KMS-11 (cell line): ENCODE measurements at regions not wholly inside any gene's neighbourhood (a gene's known extent, or its start where the extent isn't known, plus 50 kb on each side); places are given as distances from the start of the nearest gene placed in this dataset.

Source experiments
- H2AFZ ChIP-seq: fragments of 200-600 bp; sonication (generic); 2 replicates; pipeline ENCODE4 v1.6.1; 2016; ENCODE audit warnings: antibody characterized with exemption, mixed run types, low read depth
- H3K27ac ChIP-seq: fragments of 200-600 bp; sonication (generic); 2 replicates; pipeline ENCODE4 v1.6.1; 2016; ENCODE audit warnings: mild to moderate bottlenecking, mixed run types
- H3K27me3 ChIP-seq: fragments of 200-600 bp; sonication (generic); 2 replicates; pipeline ENCODE4 v1.6.1; 2017; ENCODE audit warnings: mild to moderate bottlenecking, low read depth, mixed run types, moderate library complexity; ENCODE audit not compliant: insufficient read depth
- H3K36me3 ChIP-seq: fragments of 200-600 bp; sonication (generic); 2 replicates; pipeline ENCODE4 v1.6.1; 2017; ENCODE audit warnings: mild to moderate bottlenecking, mixed run types; ENCODE audit not compliant: insufficient read depth
- H3K4me1 ChIP-seq: fragments of 200-600 bp; sonication (generic); 2 replicates; pipeline ENCODE4 v1.6.1; 2016; ENCODE audit warnings: mild to moderate bottlenecking, low read depth, mixed run types; ENCODE audit not compliant: poor library complexity, severe bottlenecking
- H3K4me2 ChIP-seq: fragments of 200-600 bp; sonication (generic); 2 replicates; pipeline ENCODE4 v1.7.0; 2016; ENCODE audit warnings: mild to moderate bottlenecking, mixed run types
- H3K4me3 ChIP-seq: fragments of 200-600 bp; sonication (generic); IDR thresholded peaks from 2 replicates; pipeline ENCODE4 v1.6.1; 2017; ENCODE audit warnings: low read depth, low read length, mixed read lengths; ENCODE audit not compliant: insufficient read depth
- H3K79me2 ChIP-seq: fragments of 200-600 bp; sonication (generic); 2 replicates; pipeline ENCODE4 v1.6.1; 2016; ENCODE audit warnings: low read depth, mixed run types; ENCODE audit not compliant: insufficient read depth
- H3K9ac ChIP-seq: fragments of 200-600 bp; sonication (generic); 2 replicates; pipeline ENCODE4 v1.6.1; 2016; ENCODE audit warnings: mild to moderate bottlenecking, mixed run types
- H4K20me1 ChIP-seq: fragments of 200-600 bp; sonication (generic); 2 replicates; pipeline ENCODE4 v1.6.1; 2016; ENCODE audit warnings: mild to moderate bottlenecking, mixed run types; ENCODE audit not compliant: insufficient read depth
- TF ChIP-seq, protein P1 (sequence below): fragments of 200-600 bp; sonication (generic); conservative IDR thresholded peaks from 2 replicates; pipeline ENCODE4 v1.6.1; 2017; ENCODE audit warnings: low read depth, mild to moderate bottlenecking, antibody characterized with exemption, low read length, moderate library complexity, mixed read lengths

DNA sequence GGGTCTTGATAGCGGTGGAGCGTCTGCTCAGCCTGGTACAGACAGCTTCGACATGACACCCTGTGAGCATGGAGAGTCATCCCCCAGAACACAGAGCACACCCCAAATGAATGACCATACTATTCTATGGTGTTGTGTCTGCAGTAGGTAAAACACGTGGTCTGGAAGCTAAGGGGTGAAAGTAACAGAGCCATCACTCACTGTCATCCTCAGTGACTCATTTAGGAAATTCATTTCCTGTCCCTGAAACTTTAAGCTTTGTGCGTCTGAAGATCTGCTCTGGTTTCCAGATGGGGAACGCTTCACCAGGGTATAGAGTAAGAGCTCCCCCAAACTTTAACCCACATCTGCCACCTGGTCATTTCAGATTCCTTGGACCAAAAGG, 94.8 kb upstream of the DISP3 start:
- H3K36me3 ChIP-seq: no peaks in the 10 kb centered on the region
- H4K20me1 ChIP-seq: no peaks in the 10 kb centered on the region
- H3K27me3 ChIP-seq: peaks cover 92% of the 10 kb centered on the region
- TF ChIP-seq, protein P1, sequence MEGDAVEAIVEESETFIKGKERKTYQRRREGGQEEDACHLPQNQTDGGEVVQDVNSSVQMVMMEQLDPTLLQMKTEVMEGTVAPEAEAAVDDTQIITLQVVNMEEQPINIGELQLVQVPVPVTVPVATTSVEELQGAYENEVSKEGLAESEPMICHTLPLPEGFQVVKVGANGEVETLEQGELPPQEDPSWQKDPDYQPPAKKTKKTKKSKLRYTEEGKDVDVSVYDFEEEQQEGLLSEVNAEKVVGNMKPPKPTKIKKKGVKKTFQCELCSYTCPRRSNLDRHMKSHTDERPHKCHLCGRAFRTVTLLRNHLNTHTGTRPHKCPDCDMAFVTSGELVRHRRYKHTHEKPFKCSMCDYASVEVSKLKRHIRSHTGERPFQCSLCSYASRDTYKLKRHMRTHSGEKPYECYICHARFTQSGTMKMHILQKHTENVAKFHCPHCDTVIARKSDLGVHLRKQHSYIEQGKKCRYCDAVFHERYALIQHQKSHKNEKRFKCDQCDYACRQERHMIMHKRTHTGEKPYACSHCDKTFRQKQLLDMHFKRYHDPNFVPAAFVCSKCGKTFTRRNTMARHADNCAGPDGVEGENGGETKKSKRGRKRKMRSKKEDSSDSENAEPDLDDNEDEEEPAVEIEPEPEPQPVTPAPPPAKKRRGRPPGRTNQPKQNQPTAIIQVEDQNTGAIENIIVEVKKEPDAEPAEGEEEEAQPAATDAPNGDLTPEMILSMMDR: no peak
- H3K4me2 ChIP-seq: no peak overlapping the region
- H2AFZ ChIP-seq: no peak overlapping the region
- no peaks in the 10 kb centered on the region for H3K4me1 ChIP-seq
- H3K27ac ChIP-seq: no peak overlapping the region
- no peaks in the 10 kb centered on the region for H3K79me2 ChIP-seq
- H3K4me3 ChIP-seq: no peak overlapping the region
- no peak overlapping the region for H3K9ac ChIP-seq

DNA sequence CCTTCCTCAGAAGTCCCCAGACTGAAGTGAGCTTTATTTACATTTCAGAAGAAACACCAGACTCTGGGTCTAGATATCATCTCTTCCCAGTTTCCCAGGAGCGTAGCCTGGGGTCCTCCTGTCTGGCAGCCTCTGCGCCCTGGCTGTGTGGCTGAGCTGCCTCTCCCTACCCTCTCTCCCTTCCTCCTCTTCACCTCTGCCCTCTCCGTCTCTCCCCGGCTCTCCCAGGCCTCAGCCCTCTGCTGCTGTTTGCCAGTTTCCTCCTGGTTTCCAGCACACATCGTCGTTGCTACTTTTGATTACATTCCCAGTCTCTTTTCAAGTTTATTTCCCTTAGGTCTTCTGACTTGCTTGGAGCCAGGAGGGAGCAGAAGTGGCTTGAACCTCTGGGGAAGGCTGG, 91.1 kb upstream of the DISP3 start:
- Histone ChIP-seq H4K20me1 (no peaks in the 10 kb centered on the region), H3K36me3 (no peaks in the 10 kb centered on the region), H3K27ac (no peak overlapping the region)

DNA sequence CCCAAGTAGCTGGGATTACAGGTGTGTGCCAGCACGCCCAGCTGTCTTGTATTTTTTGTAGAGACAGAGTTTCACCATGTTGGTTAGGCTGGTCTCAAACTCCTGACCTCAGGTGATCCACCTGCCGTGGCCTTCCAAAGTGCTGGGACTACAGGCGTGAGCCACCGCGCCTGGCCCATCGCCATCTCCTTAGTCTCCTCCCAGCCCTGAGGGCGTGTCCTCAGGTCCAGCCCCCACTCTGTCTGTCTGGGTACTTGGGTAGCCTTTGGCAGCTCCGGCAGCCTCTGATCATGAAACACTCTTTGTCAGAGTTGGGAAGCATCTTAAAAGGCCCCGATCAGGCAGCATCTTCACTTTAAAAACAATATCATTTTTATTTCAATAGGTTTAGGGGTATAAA, 90.3 kb upstream of the DISP3 start:
- Histone ChIP-seq H3K4me2 (no peak overlapping the region), H3K9ac (no peak overlapping the region), H2AFZ (no peak overlapping the region), H3K4me3 (no peak overlapping the region), H3K27ac (no peak overlapping the region), H3K4me1 (no peaks in the 10 kb centered on the region), H4K20me1 (no peaks in the 10 kb centered on the region), H3K27me3 (peaks cover 84% of the 10 kb centered on the region), H3K79me2 (no peaks in the 10 kb centered on the region), H3K36me3 (no peaks in the 10 kb centered on the region)
- TF ChIP-seq, protein P1: no peak

More for the DNA sequence above, 91.1 kb upstream of the DISP3 start:
- TF ChIP-seq, protein P1: no peak
- Histone ChIP-seq H3K79me2 (no peaks in the 10 kb centered on the region), H3K4me2 (no peak overlapping the region), H3K4me1 (no peaks in the 10 kb centered on the region), H3K4me3 (no peak overlapping the region), H2AFZ (no peak overlapping the region), H3K27me3 (peaks cover 91% of the 10 kb centered on the region), H3K9ac (no peak overlapping the region)

GRCh38 chr1:11391327-11391726, 87.6 kb upstream of the DISP3 start:
- no peak overlapping the region for H3K4me3 ChIP-seq
- no peaks in the 10 kb centered on the region for H3K36me3 ChIP-seq
- no peak overlapping the region for H3K27ac ChIP-seq
- TF ChIP-seq, protein P1: no peak
- H3K4me2 ChIP-seq: no peak overlapping the region
- no peaks in the 10 kb centered on the region for H3K4me1 ChIP-seq
- H3K9ac ChIP-seq: no peak overlapping the region
- H4K20me1 ChIP-seq: no peaks in the 10 kb centered on the region
- H2AFZ ChIP-seq: no peak overlapping the region
- H3K79me2 ChIP-seq: no peaks in the 10 kb centered on the region
- peaks cover 86% of the 10 kb centered on the region for H3K27me3 ChIP-seq

- H3K27ac ChIP-seq: no peak overlapping the region
- no peak overlapping the region for H2AFZ ChIP-seq
- peaks cover 86% of the 10 kb centered on the region for H3K27me3 ChIP-seq
- H3K4me3 ChIP-seq: no peak overlapping the region
- H3K9ac ChIP-seq: no peak overlapping the region
- H3K4me2 ChIP-seq: no peak overlapping the region
- no peaks in the 10 kb centered on the region for H4K20me1 ChIP-seq
- H3K79me2 ChIP-seq: no peaks in the 10 kb centered on the region
- TF ChIP-seq, protein P1: no peak
- no peaks in the 10 kb centered on the region for H3K4me1 ChIP-seq
- no peaks in the 10 kb centered on the region for H3K36me3 ChIP-seq
Measured at GRCh38 chr1:11391886-11392285, 87.1 kb upstream of the DISP3 start.
